HepG2 (cell line): ENCODE measurements at regions not wholly inside any gene's neighbourhood (a gene's known extent, or its start where the extent isn't known, plus 50 kb on each side); places are given as distances from the start of the nearest gene placed in this dataset.

ENCODE experiments used
- ATF3 ChIP-seq: sonication (generic); formaldehyde crosslinking; IDR thresholded peaks from 2 replicates; pipeline ENCODE4 v1.4.0; 2020; ENCODE audit warnings: missing genetic modification reagents
- CBFB ChIP-seq: sonication (generic); formaldehyde crosslinking; IDR thresholded peaks from 2 replicates; pipeline ENCODE4 v1.4.0; 2020; ENCODE audit warnings: missing genetic modification reagents
- CCDC6 ChIP-seq: sonication (generic); formaldehyde crosslinking; IDR thresholded peaks from 2 replicates; pipeline ENCODE4 v1.8.1; 2022; ENCODE audit warnings: mild to moderate bottlenecking, missing genetic modification reagents, moderate library complexity
- CTCF ChIP-seq: sonication (generic); formaldehyde crosslinking; IDR thresholded peaks from 2 replicates; pipeline ENCODE4 v1.5.0; 2020; ENCODE audit warnings: mild to moderate bottlenecking, missing genetic modification reagents, moderate library complexity
- FOXA1 ChIP-seq, 2 experiments: fragments of 450-650 bp in 1 of 2; sonication (generic) in 1 of 2; formaldehyde crosslinking in 1 of 2; IDR thresholded peaks; 2 replicates each; pipeline versions ENCODE4 v1.4.0 to v1.6.1; 2016 to 2020; ENCODE audit warnings: missing genetic modification reagents in 1 of 2
- FUBP1 ChIP-seq: sonication (generic); formaldehyde crosslinking; IDR thresholded peaks from 2 replicates; pipeline ENCODE4 v1.5.1; 2020; ENCODE audit warnings: missing genetic modification reagents, mild to moderate bottlenecking, borderline replicate concordance
- HNRNPL ChIP-seq: fragments of 200-400 bp; formaldehyde crosslinking; IDR thresholded peaks from 2 replicates; pipeline ENCODE4 v1.6.1; 2017; ENCODE audit warnings: mild to moderate bottlenecking, low read depth, low read length
- NCOA2 ChIP-seq: sonication (generic); formaldehyde crosslinking; IDR thresholded peaks from 2 replicates; pipeline ENCODE4 v1.8.0; 2022; ENCODE audit warnings: inconsistent platforms
- TBX3 ChIP-seq: fragments of 450-650 bp; IDR thresholded peaks from 2 replicates; pipeline ENCODE4 v1.6.1; 2017; ENCODE audit warnings: antibody characterized with exemption, mild to moderate bottlenecking, inconsistent platforms, borderline replicate concordance
- YY1 ChIP-seq: IDR thresholded peaks from 2 replicates; pipeline ENCODE4 v1.6.1; 2011; ENCODE audit warnings: low read length, low read depth, moderate library complexity, mild to moderate bottlenecking; ENCODE audit not compliant: insufficient read depth, insufficient replicate concordance
- ZNF597 ChIP-seq: sonication (generic); formaldehyde crosslinking; IDR thresholded peaks from 2 replicates; pipeline ENCODE4 v1.5.0; 2020; ENCODE audit warnings: missing genetic modification reagents

- TF ChIP-seq CCDC6 (CRISPR knock-in tag) = no peak
- TF ChIP-seq HNRNPL = no peak
- no peak for TF ChIP-seq NCOA2 (CRISPR knock-in tag)
- TF ChIP-seq CTCF (CRISPR knock-in tag) = no peak
- no peak for TF ChIP-seq YY1
- TF ChIP-seq CBFB (CRISPR knock-in tag) = no peak
- no peak for TF ChIP-seq ATF3 (CRISPR knock-in tag)
- no peak for TF ChIP-seq FUBP1 (CRISPR knock-in tag)
- TF ChIP-seq ZNF597 (CRISPR knock-in tag) = no peak
- TF ChIP-seq TBX3 = no peak
- no peak for TF ChIP-seq FOXA1 (IDR thresholded peaks at IDR 0.05)
- no peak for TF ChIP-seq FOXA1 (CRISPR knock-in tag; IDR thresholded peaks at IDR 0.05)
Observed at GRCh38 chr6:168171673-168172353, 92.8 kb upstream of the FRMD1 start.
